Tibial nerve (tissue), 4 donors: ENCODE measurements at regions not wholly inside any gene's neighbourhood (a gene's known extent, or its start where the extent isn't known, plus 50 kb on each side); places are given as distances from the start of the nearest gene placed in this dataset.
"Not testable (repeated sequence)": the region's sequence is repeated elsewhere in the genome, so short reads cannot be mapped to it uniquely, and the experiment has no call there.

Experiments used
- EP300 ChIP-seq, 2 donors: sonication (generic); formaldehyde crosslinking; IDR thresholded peaks; one replicate each; pipeline ENCODE4 v1.6.1; 2017; ENCODE audit warnings: antibody characterized with exemption in 2 of 2, mild to moderate bottlenecking in 1 of 2
- POLR2A ChIP-seq, 2 donors: fragments of 450-650 bp; IDR thresholded peaks; one replicate each; pipeline ENCODE4 v1.6.1; 2017; ENCODE audit warnings: antibody characterized with exemption in 2 of 2, mild to moderate bottlenecking in 2 of 2, moderate library complexity in 2 of 2
- TF ChIP-seq, protein P1 (sequence below), 5 experiments: fragments of 200-600 bp in 3 of 5; fragments of 450-650 bp in 2 of 5; sonication (generic) in 3 of 5; IDR thresholded peaks; one replicate each; pipeline ENCODE4 v1.5.1; 2016 to 2019; ENCODE audit warnings: antibody characterized with exemption in 5 of 5, mild to moderate bottlenecking in 3 of 5, moderate library complexity in 2 of 5

DNA sequence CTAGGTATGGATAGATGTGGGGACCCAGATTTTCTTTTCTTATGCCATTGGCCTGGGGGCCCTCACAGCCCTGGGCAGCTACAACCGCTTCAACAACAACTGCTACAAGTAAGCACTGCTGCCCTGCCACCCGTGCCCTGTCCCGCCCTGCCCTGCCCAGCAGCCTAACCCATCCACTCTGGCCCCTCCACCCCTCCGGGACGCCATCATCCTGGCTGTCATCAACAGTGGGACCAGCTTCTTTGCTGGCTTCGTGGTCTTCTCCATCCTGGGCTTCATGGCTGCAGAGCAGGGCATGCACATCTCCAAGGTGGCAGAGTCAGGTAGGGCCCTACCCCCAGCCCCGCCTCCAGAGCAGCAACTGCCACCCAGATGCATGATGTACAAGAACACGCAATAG, 521.3 kb downstream of the TP53TG3F start:
- TF ChIP-seq, protein P1, sequence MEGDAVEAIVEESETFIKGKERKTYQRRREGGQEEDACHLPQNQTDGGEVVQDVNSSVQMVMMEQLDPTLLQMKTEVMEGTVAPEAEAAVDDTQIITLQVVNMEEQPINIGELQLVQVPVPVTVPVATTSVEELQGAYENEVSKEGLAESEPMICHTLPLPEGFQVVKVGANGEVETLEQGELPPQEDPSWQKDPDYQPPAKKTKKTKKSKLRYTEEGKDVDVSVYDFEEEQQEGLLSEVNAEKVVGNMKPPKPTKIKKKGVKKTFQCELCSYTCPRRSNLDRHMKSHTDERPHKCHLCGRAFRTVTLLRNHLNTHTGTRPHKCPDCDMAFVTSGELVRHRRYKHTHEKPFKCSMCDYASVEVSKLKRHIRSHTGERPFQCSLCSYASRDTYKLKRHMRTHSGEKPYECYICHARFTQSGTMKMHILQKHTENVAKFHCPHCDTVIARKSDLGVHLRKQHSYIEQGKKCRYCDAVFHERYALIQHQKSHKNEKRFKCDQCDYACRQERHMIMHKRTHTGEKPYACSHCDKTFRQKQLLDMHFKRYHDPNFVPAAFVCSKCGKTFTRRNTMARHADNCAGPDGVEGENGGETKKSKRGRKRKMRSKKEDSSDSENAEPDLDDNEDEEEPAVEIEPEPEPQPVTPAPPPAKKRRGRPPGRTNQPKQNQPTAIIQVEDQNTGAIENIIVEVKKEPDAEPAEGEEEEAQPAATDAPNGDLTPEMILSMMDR (IDR thresholded peaks at IDR 0.05) = not testable (repeated sequence)
- not testable (repeated sequence) for TF ChIP-seq POLR2A, EP300 (IDR thresholded peaks at IDR 0.05)
